ENCODE measurements at regions not wholly inside any gene's neighbourhood (a gene's known extent, or its start where the extent isn't known, plus 50 kb on each side); places are given as distances from the start of the nearest gene placed in this dataset.

DNA sequence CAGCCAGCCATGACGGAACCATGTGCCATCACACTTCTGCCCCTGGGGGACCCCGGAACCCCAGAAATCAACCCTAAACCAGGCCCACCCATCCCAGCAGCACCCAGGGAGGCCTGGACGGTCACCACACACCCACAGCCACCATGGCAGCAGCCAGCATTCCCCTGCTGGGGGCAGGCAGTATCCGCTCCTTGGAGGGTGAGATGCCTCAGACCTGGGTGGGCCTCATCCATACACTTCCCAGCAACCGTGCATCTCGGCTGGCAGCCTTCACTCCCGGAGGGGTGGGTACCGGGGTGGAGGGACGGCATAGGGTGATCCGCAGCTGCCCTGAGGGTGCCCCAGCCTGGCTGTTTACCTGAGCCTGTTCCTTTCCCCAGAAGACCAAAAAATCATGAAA lies 69.1 kb upstream of the FAM20C start:
- no peaks in the 10 kb centered on the region for H3K4me1 Mint-ChIP-seq (ENCODE audit: low read depth)
- peaks cover 6% of the 10 kb centered on the region for H3K27me3 Mint-ChIP-seq
- H3K4me3 Mint-ChIP-seq, result no peak overlapping the region
- H3K36me3 Mint-ChIP-seq (ENCODE audit: low read depth), result no peaks in the 10 kb centered on the region
- H3K9me3 Mint-ChIP-seq, result no peaks in the 10 kb centered on the region
- no peak overlapping the region for H3K27ac Mint-ChIP-seq

DNA sequence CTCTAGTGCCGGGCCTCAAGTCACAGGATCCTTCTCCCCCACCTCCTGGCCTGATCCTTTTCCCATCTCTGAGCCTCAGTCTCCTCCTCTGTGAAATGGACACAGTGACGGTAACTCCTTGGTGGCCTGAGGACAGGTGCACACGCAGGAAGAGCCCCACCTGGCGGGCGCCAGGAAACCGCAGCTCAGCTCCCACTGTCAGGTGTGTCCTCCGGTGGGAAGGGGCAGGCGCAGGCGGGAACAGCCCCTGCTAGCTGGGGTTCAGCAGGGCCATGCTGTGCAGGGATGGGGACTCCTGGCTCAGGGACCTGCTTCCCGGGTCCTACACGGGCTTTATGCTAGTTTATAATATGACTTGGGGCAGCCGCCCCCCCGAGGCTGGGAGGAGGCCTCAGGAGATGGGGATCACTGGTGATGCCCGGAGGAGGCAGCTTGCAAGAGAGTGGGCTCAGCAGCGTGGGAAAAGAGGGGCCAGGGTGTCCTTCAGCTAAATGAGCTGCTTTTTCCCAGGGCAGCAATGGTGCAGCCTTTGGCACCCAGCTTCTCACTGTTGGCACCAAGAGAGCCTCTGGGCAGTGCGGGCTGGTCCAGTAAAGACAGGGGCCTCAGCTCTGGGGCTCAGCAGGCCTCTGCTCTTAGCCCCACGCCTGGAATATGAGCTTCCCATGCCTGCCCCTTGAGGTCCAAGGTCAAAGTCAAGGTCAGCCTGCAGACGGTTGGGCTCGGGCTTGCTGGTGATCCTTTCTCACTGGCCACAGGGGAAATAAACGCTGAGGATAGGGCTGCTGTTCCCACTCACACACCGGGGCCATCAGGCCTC lies 68.0 kb upstream of the FAM20C start:
- no peaks in the 10 kb centered on the region for H3K9me3 Mint-ChIP-seq
- H3K4me3 Mint-ChIP-seq, result no peak overlapping the region
- H3K36me3 Mint-ChIP-seq (ENCODE audit: low read depth), result no peaks in the 10 kb centered on the region
- H3K27me3 Mint-ChIP-seq, result no peaks in the 10 kb centered on the region
- H3K4me1 Mint-ChIP-seq (ENCODE audit: low read depth), result no peaks in the 10 kb centered on the region
- no peak overlapping the region for H3K27ac Mint-ChIP-seq

DNA sequence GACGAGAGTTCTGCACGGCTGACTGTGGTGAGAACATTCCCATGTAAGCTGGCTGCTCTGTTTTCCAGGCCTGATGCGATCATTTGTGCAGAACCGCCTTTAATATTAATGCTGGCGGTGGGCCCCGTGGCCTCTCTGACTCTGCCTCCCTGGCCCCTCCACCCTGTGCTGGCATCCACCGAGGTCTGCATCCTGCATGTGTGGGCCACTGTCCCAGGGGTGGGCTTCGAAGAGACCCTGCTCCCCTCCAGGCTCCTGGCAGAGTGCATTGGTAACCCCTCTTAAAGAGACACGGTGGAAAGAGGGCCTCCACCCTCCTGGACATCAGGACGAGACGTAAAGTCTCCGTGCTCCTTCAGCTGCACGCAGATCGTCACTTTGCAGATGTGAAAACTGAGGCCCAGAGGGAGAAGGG lies 67.3 kb upstream of the FAM20C start:
- H3K36me3 Mint-ChIP-seq (ENCODE audit: low read depth), result no peaks in the 10 kb centered on the region
- no peaks in the 10 kb centered on the region for H3K27me3 Mint-ChIP-seq
- no peak overlapping the region for H3K27ac Mint-ChIP-seq
- no peak overlapping the region for H3K4me3 Mint-ChIP-seq
- no peaks in the 10 kb centered on the region for H3K4me1 Mint-ChIP-seq (ENCODE audit: low read depth)
- no peaks in the 10 kb centered on the region for H3K9me3 Mint-ChIP-seq

DNA sequence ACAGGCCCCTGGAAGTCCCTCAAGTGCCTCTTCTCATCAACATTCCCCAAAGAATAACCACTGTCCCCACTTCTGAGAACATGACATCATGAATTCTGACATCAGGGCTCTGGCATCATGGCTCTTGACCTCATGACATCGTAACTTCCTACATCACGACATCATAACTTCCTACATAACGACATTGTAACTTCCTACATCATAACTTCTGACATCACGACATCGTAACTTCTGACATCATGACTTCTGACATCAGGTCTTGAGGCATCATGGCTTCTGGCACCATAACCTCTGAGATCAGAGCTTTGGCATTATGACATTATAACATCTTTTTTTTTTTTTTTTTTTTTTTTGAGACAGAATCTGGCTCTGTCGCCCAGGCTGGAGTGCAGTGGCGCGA lies 66.7 kb upstream of the FAM20C start:
- Mint-ChIP-seq H3K36me3 (ENCODE audit: low read depth) (no peaks in the 10 kb centered on the region), H3K27ac (no peak overlapping the region), H3K9me3 (no peaks in the 10 kb centered on the region), H3K27me3 (no peaks in the 10 kb centered on the region), H3K4me3 (no peak overlapping the region), H3K4me1 (ENCODE audit: low read depth) (no peaks in the 10 kb centered on the region)

DNA sequence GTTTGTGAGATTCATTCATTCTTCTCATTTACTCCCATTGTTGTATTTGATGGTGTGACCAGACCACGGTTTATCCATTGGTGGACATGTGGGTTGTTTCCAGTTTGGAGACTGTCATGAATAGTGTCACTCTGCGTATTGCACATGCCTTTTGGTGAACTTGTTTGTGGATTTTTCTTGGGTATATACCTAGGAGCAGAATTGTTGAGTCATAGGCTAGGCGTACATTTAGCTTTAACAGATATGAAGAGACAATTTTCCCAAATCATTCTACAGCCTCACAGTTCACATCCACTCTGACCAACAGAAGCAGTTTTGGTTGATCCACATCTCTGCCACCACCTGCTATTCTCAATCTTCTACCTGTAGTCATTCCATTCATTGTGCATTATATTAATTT lies 66.0 kb upstream of the FAM20C start:
- no peaks in the 10 kb centered on the region for H3K36me3 Mint-ChIP-seq (ENCODE audit: low read depth)
- no peak overlapping the region for H3K27ac Mint-ChIP-seq

DNA sequence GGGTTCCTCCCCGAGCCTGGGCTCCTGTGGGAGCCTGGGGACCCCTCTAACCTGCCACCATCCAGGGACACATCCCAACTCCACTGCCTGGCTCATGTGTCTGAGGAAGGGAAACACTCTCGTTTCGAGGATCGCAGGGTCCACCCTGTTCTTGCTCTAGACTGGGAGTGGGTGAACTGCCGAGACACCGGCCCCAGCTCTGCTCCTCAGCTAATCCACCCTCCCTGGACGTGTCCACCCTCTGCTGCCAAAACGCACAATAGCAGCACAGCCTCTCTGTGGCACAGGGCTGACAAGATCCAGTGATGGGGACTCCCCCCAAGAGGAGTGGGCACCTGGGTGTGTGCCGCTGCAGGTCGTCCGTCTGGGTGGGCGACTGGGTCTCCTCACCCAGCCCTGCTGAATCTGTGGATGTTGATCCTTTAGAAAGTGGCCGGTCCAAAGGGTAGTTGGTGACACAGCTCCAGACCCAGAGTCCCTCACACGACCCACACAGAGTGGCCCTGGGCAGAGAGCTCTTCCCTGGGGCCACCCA lies 65.2 kb upstream of the FAM20C start:
- no peaks in the 10 kb centered on the region for H3K36me3 Mint-ChIP-seq (ENCODE audit: low read depth)

More for the DNA sequence above, 66.0 kb upstream of the FAM20C start:
- Mint-ChIP-seq H3K27me3 (no peaks in the 10 kb centered on the region), H3K4me1 (ENCODE audit: low read depth) (no peaks in the 10 kb centered on the region), H3K4me3 (no peak overlapping the region), H3K9me3 (no peaks in the 10 kb centered on the region)

DNA sequence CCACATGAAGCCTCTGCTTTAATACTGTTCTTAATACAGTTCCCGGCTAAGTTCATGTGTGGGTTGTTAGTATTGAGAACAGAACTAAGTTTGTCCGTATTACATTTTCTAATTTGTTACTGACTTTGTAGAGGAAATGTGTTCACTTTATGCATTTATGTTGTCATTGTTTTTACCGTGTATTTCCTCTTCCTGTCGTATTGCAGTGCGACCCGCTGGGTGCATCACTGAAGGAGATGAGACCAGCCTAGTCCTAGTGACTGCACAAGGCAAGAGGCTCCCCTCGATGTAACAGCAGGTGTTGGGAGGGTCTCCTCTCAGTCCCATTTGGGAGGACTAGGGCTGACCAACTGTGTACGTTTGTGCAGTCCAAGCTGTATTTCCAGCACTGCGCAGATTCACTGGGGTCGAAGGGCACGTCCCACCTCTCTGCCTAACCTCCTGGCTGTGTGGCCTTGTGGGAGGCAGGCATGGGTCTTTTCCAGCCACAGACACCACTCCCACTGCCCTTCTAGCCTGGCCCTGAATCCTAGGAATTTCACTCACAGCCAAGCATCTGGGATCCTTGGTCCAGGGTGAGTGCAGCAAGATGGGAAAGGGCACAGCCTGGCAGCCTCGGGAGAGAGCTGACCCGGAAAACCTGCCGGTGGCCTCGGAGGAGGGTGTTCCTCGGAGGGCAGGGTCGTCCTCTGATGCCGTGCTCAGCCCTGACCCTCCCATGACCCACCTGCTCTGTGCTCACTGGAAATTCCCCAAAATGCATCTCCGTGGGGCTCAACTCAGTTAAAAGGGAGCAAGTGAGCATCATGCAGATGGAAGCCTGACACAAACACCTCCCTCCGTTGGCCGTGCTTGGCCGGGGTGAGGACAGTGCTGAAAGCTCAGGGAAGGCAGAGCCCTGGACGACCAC lies 63.9 kb upstream of the FAM20C start:
- Mint-ChIP-seq H3K36me3 (ENCODE audit: low read depth) (no peaks in the 10 kb centered on the region), H3K4me3 (no peak overlapping the region), H3K27ac (no peak overlapping the region), H3K27me3 (peaks cover 4% of the 10 kb centered on the region), H3K4me1 (ENCODE audit: low read depth) (no peaks in the 10 kb centered on the region), H3K9me3 (no peaks in the 10 kb centered on the region)

More for the DNA sequence above, 65.2 kb upstream of the FAM20C start:
- H3K9me3 Mint-ChIP-seq, result no peaks in the 10 kb centered on the region
- no peak overlapping the region for H3K4me3 Mint-ChIP-seq
- H3K27ac Mint-ChIP-seq, result no peak overlapping the region
- H3K27me3 Mint-ChIP-seq, result no peaks in the 10 kb centered on the region
- no peaks in the 10 kb centered on the region for H3K4me1 Mint-ChIP-seq (ENCODE audit: low read depth)

DNA sequence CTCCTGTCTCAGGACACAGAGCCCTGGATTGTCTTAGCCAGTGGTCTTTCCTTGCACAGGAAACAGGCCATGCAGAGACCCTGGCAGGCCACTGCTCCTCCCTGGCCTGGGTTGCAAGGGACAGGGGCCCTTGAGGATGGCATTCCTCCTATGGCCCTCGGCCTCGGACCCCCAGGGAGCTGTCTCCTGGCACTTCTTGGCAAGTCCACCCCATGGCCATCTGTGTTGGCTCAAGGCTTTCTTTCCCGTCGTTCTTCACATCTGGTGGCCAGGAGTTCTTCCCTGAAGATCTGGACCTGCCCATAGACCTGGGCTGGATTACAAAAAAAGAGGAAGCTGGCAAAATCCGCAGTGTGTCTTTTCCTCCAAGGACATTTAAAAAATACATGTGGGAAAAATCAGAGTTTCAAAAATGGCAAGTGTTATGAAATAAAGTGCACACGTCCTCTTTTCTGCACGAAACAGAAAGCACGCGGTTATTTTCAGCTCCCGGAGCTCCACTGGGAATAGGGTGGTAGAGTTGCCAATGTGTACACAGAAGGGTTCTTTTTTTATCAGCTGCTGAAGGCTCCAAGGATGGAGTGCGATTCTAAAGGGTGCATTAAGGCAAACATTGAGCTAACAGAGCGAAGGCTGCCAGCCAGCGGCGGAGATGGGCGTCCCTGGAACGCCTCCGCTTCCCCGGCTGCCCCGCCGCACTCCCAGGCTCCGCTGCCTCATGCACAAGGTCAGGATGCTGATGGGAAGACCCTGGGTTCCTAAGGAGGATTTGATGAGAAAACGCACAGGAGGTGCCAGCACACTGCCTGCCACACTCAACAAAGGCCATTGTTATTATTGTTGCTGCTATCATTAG lies 62.8 kb upstream of the FAM20C start:
- no peaks in the 10 kb centered on the region for H3K9me3 Mint-ChIP-seq
- H3K4me3 Mint-ChIP-seq, result no peak overlapping the region
- H3K4me1 Mint-ChIP-seq (ENCODE audit: low read depth), result no peaks in the 10 kb centered on the region
- H3K36me3 Mint-ChIP-seq (ENCODE audit: low read depth), result no peaks in the 10 kb centered on the region
- H3K27ac Mint-ChIP-seq, result no peak overlapping the region
- peaks cover 4% of the 10 kb centered on the region for H3K27me3 Mint-ChIP-seq

DNA sequence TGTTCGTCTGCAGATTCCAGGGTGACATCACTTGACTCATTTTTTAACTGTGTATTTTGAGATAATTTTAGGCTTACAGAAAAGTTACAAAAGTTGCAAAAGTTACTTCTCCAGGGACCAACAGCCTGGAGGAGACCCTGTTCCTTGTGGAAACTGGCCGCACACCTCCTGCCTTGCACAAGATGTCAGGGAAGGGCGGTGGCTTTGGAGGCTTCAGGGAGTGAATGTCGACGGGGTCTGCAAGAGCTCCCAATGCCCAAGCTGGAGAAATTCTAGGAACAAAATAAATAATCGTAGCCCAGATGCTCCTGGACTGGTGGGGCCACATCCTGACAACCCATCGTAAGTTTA lies 62.2 kb upstream of the FAM20C start:
- Mint-ChIP-seq H3K27me3 (peaks cover 7% of the 10 kb centered on the region), H3K9me3 (no peaks in the 10 kb centered on the region), H3K4me1 (ENCODE audit: low read depth) (no peaks in the 10 kb centered on the region), H3K4me3 (no peak overlapping the region), H3K27ac (no peak overlapping the region), H3K36me3 (ENCODE audit: low read depth) (no peaks in the 10 kb centered on the region)

DNA sequence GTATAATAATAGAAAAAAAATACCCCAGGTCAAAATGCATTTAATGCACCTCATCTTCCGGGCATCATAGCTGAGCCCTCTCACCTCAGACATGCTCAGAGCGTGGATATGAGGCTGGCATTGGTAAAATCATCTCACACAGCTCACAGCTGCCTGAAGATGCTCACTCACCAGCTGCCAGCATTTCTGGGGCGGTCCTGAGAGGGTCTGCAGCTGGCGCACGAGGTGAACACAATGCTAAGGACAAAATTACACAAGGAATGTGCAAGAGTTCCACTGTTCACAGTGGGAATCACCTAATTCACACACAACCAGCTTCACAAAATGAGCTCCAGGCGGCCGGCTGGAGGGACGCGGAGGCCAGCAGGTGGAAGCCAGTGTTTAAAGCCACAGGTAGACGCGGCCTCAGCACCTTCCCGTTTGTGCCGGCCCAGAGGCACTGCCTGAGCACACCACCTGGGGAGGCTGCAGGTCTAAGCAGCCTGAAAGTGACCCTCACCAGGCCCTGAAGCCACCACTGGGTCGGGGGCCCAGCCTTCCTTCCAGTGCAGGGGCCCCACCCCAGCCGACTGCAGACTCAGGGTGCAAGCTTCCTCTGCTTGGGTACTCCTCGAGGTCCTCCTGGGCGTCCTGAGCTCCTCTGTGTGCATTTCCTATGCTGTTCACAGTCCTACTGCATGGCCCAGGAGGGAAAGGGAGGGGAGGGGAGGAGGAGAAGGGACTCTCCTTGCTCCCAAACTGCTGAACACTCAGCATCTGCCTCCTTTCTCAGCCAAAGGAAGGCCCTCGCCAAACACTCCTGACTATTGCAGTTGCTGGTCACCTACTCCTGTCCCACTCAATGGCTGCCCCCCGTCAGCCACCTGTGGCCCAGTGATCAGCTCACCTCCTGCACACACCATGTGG lies 61.2 kb upstream of the FAM20C start:
- H3K9me3 Mint-ChIP-seq, result no peaks in the 10 kb centered on the region
- H3K36me3 Mint-ChIP-seq (ENCODE audit: low read depth), result no peaks in the 10 kb centered on the region
- H3K4me3 Mint-ChIP-seq, result no peak overlapping the region
- H3K4me1 Mint-ChIP-seq (ENCODE audit: low read depth), result no peaks in the 10 kb centered on the region
- H3K27me3 Mint-ChIP-seq, result peaks cover 7% of the 10 kb centered on the region
- no peak overlapping the region for H3K27ac Mint-ChIP-seq

DNA sequence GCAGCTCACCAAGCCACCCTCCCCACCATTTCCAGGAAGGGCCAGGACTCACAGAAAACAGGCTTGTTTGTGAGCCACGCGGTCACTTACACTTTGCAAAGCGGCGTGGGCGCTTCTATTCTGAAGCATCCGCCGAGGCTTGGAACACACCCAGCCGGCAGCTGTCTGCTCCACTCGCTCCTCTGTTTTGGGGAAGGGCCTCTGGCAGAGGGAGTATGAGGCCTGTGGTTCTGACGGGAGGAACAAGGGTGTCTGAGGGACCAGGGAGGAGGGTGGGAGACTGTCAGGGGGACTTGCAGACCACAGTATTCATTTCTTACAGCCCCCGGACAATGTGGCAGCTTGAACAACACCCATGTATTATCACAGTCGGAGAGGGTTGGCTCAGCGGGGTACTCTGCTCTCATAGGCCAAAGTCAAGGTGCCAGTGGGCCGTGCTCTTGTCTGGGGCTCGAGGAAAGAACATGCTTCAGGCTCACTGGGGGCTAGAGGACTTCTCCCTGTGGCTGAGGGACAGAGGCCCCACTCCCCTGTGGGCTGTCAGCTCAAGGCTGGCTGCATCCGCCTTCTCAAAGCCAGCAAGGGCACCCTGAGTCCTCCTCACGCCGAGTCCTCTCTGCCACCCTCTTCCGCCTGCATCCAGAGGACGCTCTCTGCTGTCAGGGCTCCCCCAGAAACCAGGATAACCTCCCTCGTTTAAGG lies 60.4 kb upstream of the FAM20C start:
- H3K9me3 Mint-ChIP-seq, result no peaks in the 10 kb centered on the region
- H3K36me3 Mint-ChIP-seq (ENCODE audit: low read depth), result no peaks in the 10 kb centered on the region
- no peaks in the 10 kb centered on the region for H3K4me1 Mint-ChIP-seq (ENCODE audit: low read depth)
- peaks cover 7% of the 10 kb centered on the region for H3K27me3 Mint-ChIP-seq
- H3K27ac Mint-ChIP-seq, result no peak overlapping the region
- no peak overlapping the region for H3K4me3 Mint-ChIP-seq

DNA sequence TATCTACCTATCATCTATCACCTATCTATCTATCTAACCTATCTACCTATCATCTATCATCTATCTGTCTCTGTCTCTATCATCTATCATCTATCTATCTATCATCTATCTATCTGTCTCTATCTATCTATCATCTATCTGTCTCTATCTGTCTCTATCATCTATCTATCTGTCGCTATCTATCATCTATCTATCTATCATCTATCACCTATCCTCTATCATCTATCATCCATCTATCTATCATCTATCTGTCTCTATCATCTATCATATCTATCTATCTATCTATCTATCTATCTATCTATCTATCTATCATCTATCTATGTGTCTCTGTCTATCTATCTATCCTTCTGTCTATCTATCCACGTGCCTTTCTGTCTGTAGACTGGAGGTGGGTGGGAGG lies 59.5 kb upstream of the FAM20C start:
- peaks cover 7% of the 10 kb centered on the region for H3K27me3 Mint-ChIP-seq
- H3K36me3 Mint-ChIP-seq (ENCODE audit: low read depth), result no peaks in the 10 kb centered on the region
- H3K27ac Mint-ChIP-seq, result no peak overlapping the region

DNA sequence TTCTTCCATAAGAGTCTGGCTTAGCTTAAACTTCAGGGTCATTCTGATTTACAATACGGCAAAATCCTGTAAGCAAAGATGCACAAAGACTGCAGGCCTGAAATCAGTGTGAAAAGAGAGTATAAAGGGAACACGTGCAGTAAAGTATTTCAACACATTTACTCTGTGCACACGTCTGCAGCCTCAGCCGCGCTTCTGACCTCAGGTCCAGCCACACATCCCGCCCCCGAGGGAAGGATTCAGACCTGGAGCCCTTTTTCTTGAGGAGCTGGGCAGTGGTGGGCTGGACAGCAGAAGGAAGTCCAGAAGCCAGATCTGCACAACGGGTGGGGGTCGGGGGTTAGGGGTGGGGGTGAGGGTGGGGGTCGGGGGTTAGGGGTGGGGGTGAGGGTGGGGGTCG lies 58.9 kb upstream of the FAM20C start:
- H3K27ac Mint-ChIP-seq, result no peak overlapping the region
- H3K36me3 Mint-ChIP-seq (ENCODE audit: low read depth), result no peaks in the 10 kb centered on the region
- no peak overlapping the region for H3K4me3 Mint-ChIP-seq
- peaks cover 9% of the 10 kb centered on the region for H3K27me3 Mint-ChIP-seq
- no peaks in the 10 kb centered on the region for H3K9me3 Mint-ChIP-seq
- no peaks in the 10 kb centered on the region for H3K4me1 Mint-ChIP-seq (ENCODE audit: low read depth)

More for the DNA sequence above, 59.5 kb upstream of the FAM20C start:
- H3K9me3 Mint-ChIP-seq, result no peaks in the 10 kb centered on the region
- no peak overlapping the region for H3K4me3 Mint-ChIP-seq
- no peaks in the 10 kb centered on the region for H3K4me1 Mint-ChIP-seq (ENCODE audit: low read depth)

Measured in stimulated activated naive CD8-positive, alpha-beta T cell treated with anti-CD3 and anti-CD28 coated beads, Interleukin-15, Interleukin-2, amounts not matched to agents 100 ng/mL and 50 ng/mL, for 24 hours (primary cell).